ENCODE measurements at regions not wholly inside any gene's neighbourhood (a gene's known extent, or its start where the extent isn't known, plus 50 kb on each side); places are given as distances from the start of the nearest gene placed in this dataset.
A peak's percentile ranks its signal among the peaks of the same experiment; 100 is the strongest.
"Not testable (repeated sequence)": the region's sequence is repeated elsewhere in the genome, so short reads cannot be mapped to it uniquely, and the experiment has no call there.

DNA sequence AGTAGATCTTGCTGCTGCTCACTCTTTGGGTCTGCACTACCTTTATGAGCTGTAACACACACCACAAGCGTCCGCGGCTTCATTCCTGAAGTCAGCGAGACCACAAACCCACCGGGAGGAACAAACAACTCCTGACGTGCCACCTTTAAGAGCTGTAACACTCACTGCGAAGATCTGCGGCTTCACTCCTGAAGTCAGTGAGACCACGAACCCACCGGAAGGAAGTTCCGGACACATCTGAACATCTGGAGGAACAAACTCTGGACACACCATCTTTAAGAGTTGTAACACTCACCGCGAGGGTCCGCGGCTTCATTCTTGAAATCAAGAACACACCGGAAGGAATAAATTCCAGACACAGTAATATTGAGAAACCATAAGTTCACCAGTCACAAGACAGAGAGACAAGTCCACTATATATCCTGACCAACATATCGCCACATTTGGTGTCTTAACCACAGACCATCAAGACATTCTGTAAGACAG lies 58.4 kb upstream of the RNF38 start:
- TF ChIP-seq, protein P1, sequence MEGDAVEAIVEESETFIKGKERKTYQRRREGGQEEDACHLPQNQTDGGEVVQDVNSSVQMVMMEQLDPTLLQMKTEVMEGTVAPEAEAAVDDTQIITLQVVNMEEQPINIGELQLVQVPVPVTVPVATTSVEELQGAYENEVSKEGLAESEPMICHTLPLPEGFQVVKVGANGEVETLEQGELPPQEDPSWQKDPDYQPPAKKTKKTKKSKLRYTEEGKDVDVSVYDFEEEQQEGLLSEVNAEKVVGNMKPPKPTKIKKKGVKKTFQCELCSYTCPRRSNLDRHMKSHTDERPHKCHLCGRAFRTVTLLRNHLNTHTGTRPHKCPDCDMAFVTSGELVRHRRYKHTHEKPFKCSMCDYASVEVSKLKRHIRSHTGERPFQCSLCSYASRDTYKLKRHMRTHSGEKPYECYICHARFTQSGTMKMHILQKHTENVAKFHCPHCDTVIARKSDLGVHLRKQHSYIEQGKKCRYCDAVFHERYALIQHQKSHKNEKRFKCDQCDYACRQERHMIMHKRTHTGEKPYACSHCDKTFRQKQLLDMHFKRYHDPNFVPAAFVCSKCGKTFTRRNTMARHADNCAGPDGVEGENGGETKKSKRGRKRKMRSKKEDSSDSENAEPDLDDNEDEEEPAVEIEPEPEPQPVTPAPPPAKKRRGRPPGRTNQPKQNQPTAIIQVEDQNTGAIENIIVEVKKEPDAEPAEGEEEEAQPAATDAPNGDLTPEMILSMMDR (conservative IDR thresholded peaks at IDR 0.05; ENCODE audit: low read length) = not testable (repeated sequence)
- peak; percentile 40; the same call in 1 of the 2 replicates for TF ChIP-seq EZH2phosphoT487 (IDR thresholded peaks at IDR 0.05; ENCODE audit: borderline replicate concordance)
